ENCODE measurements at regions not wholly inside any gene's neighbourhood (a gene's known extent, or its start where the extent isn't known, plus 50 kb on each side); places are given as distances from the start of the nearest gene placed in this dataset.

GRCh38 chr20:48192109-48192508, 406.8 kb upstream of the SULF2 start:
- TF ChIP-seq CTCF (CRISPR knock-in tag; IDR thresholded peaks at IDR 0.05) (no peak), REST (IDR thresholded peaks at IDR 0.05; ENCODE audit: borderline replicate concordance in 1 of 2, low read depth in 1 of 2, low read length in 2 of 2) (no peak), FOXJ3 (CRISPR knock-in tag; IDR thresholded peaks at IDR 0.05; ENCODE audit: borderline replicate concordance) (no peak), POLR2A (IDR thresholded peaks at IDR 0.05; ENCODE audit: insufficient read depth in 1 of 2, low read depth in 2 of 2, low read length in 2 of 2) (no peak), HDAC2 (CRISPR knock-in tag; IDR thresholded peaks at IDR 0.05) (no peak), EZH2 (conservative IDR thresholded peaks at IDR 0.05; ENCODE audit: low read depth, low read length) (no peak), TCF7 (IDR thresholded peaks at IDR 0.05; ENCODE audit: low read depth) (no peak)
